Natural killer cell (primary cell): ENCODE measurements at regions not wholly inside any gene's neighbourhood (a gene's known extent, or its start where the extent isn't known, plus 50 kb on each side); places are given as distances from the start of the nearest gene placed in this dataset.

Source experiments
- ATAC-seq, 3 donors: fragments of 150-1000 bp in 2 of 3; fragments of 200-7000 bp in 1 of 3; cut with Tn5 transposase; 1 replicate in 1 of 3; 2 replicates in 2 of 3; pipeline ENCODE4 v1.10.0; 2021; ENCODE audit warnings: mild to moderate bottlenecking in 2 of 3, moderate library complexity in 2 of 3
- DNase-seq, 2 donors: peaks; one replicate each; pipeline versions ENCODE4 v3.0.0 to v3.0.0-alpha.2; 2013 to 2021; ENCODE audit warnings: mixed read lengths in 1 of 2
- H3K27ac ChIP-seq: one replicate; pipeline ENCODE4 v1.5.1; 2013; ENCODE audit warnings: mild to moderate bottlenecking, low read length
- H3K27me3 ChIP-seq: one replicate; pipeline ENCODE4 v1.6.1; 2013; ENCODE audit warnings: low read length; ENCODE audit not compliant: control insufficient read depth, insufficient read depth
- H3K36me3 ChIP-seq: one replicate; pipeline ENCODE4 v1.6.1; 2013; ENCODE audit warnings: low read length; ENCODE audit not compliant: control insufficient read depth, insufficient read depth
- H3K4me1 ChIP-seq: one replicate; pipeline ENCODE4 v1.6.1; 2013; ENCODE audit warnings: low read length; ENCODE audit not compliant: control insufficient read depth, insufficient read depth
- H3K4me3 ChIP-seq: one replicate; pipeline ENCODE4 v1.5.1; 2013; ENCODE audit warnings: low read length
- H3K9me3 ChIP-seq: one replicate; pipeline ENCODE4 v1.6.1; 2013; ENCODE audit warnings: low read length; ENCODE audit not compliant: control insufficient read depth, insufficient read depth
- H3K27ac Mint-ChIP-seq, 2 donors: one replicate each; pipeline ENCODE4 v1.8.0; 2022; ENCODE audit warnings: mild to moderate bottlenecking in 2 of 2, mixed read lengths in 2 of 2, moderate library complexity in 1 of 2
- H3K27me3 Mint-ChIP-seq, 2 donors: one replicate each; pipeline ENCODE4 v1.8.0; 2022; ENCODE audit warnings: low read depth in 2 of 2, mixed read lengths in 2 of 2
- H3K36me3 Mint-ChIP-seq: one replicate; pipeline ENCODE4 v1.8.0; 2022; ENCODE audit warnings: mixed read lengths
- H3K4me1 Mint-ChIP-seq, 2 donors: one replicate each; pipeline ENCODE4 v1.8.0; 2022; ENCODE audit warnings: mixed read lengths in 2 of 2
- H3K4me3 Mint-ChIP-seq: one replicate; pipeline ENCODE4 v1.8.0; 2022; ENCODE audit warnings: mild to moderate bottlenecking, moderate library complexity, mixed read lengths
- H3K9me3 Mint-ChIP-seq, 2 donors: one replicate each; pipeline ENCODE4 v1.8.0; 2022; ENCODE audit warnings: mixed read lengths in 2 of 2
- WGBS: methylation state at CpG from one replicate; pipeline ENCODE4 v1.1.7; 2013; ENCODE audit warnings: missing lambda C conversion rate; ENCODE audit not compliant: insufficient coverage; 5-methylcytosine and 5-hydroxymethylcytosine counted together
- intact Hi-C: fragments of 100-400 bp; cut with micrococcal nuclease; formaldehyde crosslinking; loops from one replicate; pipeline ENCODE4 v1.14.2; 2022
- TF ChIP-seq, protein P1 (sequence below): fragments of 200-600 bp; IDR thresholded peaks from one replicate; pipeline ENCODE4 v1.8.0; 2022; ENCODE audit warnings: antibody characterized with exemption

GRCh38 chr21:38567335-38567969 is 69.2 kb upstream of the ERG start:
- ATAC-seq: no peak
- no peaks in the 10 kb centered on the region for H3K36me3 Mint-ChIP-seq
- Histone ChIP-seq H3K4me1 (no peaks in the 10 kb centered on the region), H3K9me3 (no peaks in the 10 kb centered on the region), H3K27me3 (no peaks in the 10 kb centered on the region), H3K36me3 (no peaks in the 10 kb centered on the region), H3K27ac (no peak overlapping the region), H3K4me3 (no peak overlapping the region)
- H3K27me3 Mint-ChIP-seq: peaks cover 7 to 13% of the 10 kb centered on the region in 2 donors
- intact Hi-C loops: no loop called here
- 89% methylated on average over 17 of the region's 17 CpGs for WGBS
- TF ChIP-seq, protein P1, sequence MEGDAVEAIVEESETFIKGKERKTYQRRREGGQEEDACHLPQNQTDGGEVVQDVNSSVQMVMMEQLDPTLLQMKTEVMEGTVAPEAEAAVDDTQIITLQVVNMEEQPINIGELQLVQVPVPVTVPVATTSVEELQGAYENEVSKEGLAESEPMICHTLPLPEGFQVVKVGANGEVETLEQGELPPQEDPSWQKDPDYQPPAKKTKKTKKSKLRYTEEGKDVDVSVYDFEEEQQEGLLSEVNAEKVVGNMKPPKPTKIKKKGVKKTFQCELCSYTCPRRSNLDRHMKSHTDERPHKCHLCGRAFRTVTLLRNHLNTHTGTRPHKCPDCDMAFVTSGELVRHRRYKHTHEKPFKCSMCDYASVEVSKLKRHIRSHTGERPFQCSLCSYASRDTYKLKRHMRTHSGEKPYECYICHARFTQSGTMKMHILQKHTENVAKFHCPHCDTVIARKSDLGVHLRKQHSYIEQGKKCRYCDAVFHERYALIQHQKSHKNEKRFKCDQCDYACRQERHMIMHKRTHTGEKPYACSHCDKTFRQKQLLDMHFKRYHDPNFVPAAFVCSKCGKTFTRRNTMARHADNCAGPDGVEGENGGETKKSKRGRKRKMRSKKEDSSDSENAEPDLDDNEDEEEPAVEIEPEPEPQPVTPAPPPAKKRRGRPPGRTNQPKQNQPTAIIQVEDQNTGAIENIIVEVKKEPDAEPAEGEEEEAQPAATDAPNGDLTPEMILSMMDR: no peak
- no peak overlapping the region for H3K27ac Mint-ChIP-seq
- H3K4me1 Mint-ChIP-seq: no peaks in the 10 kb centered on the region
- H3K4me3 Mint-ChIP-seq: no peak overlapping the region
- no peaks in the 10 kb centered on the region for H3K9me3 Mint-ChIP-seq
- no peak for DNase-seq

GRCh38 chr21:38567970-38568360 is 69.7 kb upstream of the ERG start:
- TF ChIP-seq, protein P1: no peak
- H3K4me1 ChIP-seq: no peaks in the 10 kb centered on the region
- ATAC-seq: no peak
- H3K4me3 ChIP-seq: no peak overlapping the region
- intact Hi-C loops: no loop called here
- no peak for DNase-seq
- peaks cover 7 to 8% of the 10 kb centered on the region in 2 donors for H3K27me3 Mint-ChIP-seq
- no peaks in the 10 kb centered on the region for H3K9me3 ChIP-seq
- H3K27ac Mint-ChIP-seq: no peak overlapping the region
- H3K4me1 Mint-ChIP-seq: no peaks in the 10 kb centered on the region
- H3K27ac ChIP-seq: no peak overlapping the region
- H3K36me3 ChIP-seq: no peaks in the 10 kb centered on the region
- WGBS: 97% methylated on average over 6 of the region's 7 CpGs
- H3K9me3 Mint-ChIP-seq: no peaks in the 10 kb centered on the region
- H3K4me3 Mint-ChIP-seq: no peak overlapping the region
- H3K27me3 ChIP-seq: no peaks in the 10 kb centered on the region
- H3K36me3 Mint-ChIP-seq: no peaks in the 10 kb centered on the region

DNA sequence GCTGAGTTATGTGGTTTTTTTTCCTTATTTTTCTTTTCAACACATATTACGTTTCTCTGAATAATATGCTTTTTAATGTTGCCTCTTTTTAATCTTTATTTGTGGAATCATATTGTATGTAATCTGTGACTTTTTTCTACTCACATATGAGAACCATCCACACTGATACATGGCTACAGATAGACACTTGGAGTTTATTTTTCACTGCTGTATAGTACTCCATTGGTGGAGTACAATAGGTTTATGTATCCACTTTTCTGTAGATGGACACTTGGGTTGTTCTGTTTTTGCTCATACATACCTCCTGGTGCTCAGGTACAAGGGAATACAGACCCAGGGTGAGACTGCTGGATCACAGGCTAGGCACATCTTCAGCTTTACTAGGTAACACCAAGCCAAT is 71.5 kb upstream of the ERG start:
- intact Hi-C loops: no loop called here
- H3K9me3 Mint-ChIP-seq: no peaks in the 10 kb centered on the region
- H3K27me3 ChIP-seq: no peaks in the 10 kb centered on the region
- ATAC-seq (no peak), DNase-seq (no peak)
- no peaks in the 10 kb centered on the region for H3K36me3 Mint-ChIP-seq
- no peaks in the 10 kb centered on the region for H3K36me3 ChIP-seq
- no peaks in the 10 kb centered on the region for H3K4me1 ChIP-seq
- TF ChIP-seq, protein P1: no peak
- no peak overlapping the region for H3K27ac Mint-ChIP-seq
- no peak overlapping the region for H3K4me3 Mint-ChIP-seq
- WGBS: no CpG with 5 or more reads among the region's 1 CpG
- peaks cover 6 to 7% of the 10 kb centered on the region in 2 donors for H3K27me3 Mint-ChIP-seq
- H3K4me1 Mint-ChIP-seq: no peaks in the 10 kb centered on the region
- no peak overlapping the region for H3K27ac ChIP-seq
- H3K9me3 ChIP-seq: no peaks in the 10 kb centered on the region
- H3K4me3 ChIP-seq: no peak overlapping the region

DNA sequence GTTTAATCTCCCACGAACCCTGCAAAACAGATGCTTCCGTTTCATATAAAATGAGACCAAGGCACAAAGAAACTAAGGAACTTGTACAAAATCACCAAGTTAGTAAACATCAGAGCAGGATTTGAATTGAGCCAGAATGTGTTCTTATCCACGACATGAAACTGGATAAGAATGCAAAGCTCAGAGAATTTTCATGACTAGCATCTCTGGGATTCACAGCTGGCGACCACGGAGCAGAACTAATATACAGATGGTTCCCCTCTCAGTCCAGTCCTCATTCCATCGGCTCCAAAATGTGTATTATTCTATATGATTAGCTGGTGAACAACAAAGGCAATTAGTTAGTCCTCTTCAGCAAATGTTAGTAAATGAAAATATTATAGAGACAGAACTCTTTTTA is 72.3 kb upstream of the ERG start:
- Histone ChIP-seq H3K27ac (no peak overlapping the region), H3K9me3 (no peaks in the 10 kb centered on the region), H3K27me3 (no peaks in the 10 kb centered on the region), H3K4me3 (no peak overlapping the region), H3K4me1 (no peaks in the 10 kb centered on the region), H3K36me3 (no peaks in the 10 kb centered on the region)
- Mint-ChIP-seq H3K4me3 (no peak overlapping the region), H3K27me3 (peaks cover 4% of the 10 kb centered on the region in 2 donors), H3K27ac (no peak overlapping the region), H3K36me3 (no peaks in the 10 kb centered on the region), H3K4me1 (no peaks in the 10 kb centered on the region), H3K9me3 (no peaks in the 10 kb centered on the region)
- TF ChIP-seq, protein P1: no peak
- WGBS: 89% methylated on average over 5 of the region's 6 CpGs
- DNase-seq (no peak), ATAC-seq (no peak)
- intact Hi-C loops: no loop called here
